Lung (tissue), 11 donors: ENCODE measurements at regions not wholly inside any gene's neighbourhood (a gene's known extent, or its start where the extent isn't known, plus 50 kb on each side); places are given as distances from the start of the nearest gene placed in this dataset.
"Not testable (repeated sequence)": the region's sequence is repeated elsewhere in the genome, so short reads cannot be mapped to it uniquely, and the experiment has no call there.

Experiments
- ATAC-seq: fragments of 200-7000 bp; cut with Tn5 transposase; one replicate; pipeline ENCODE4 v1.9.1; 2020; ENCODE audit warnings: moderate number of reproducible peaks; ENCODE audit not compliant: insufficient read depth, low FRiP score
- DNase-seq, 3 donors: peaks; one replicate each; pipeline ENCODE4 v3.0.0-alpha.2; 2013 to 2017
- H3K27ac ChIP-seq, 2 donors: one replicate each; pipeline ENCODE4 v1.5.1; 2013; ENCODE audit warnings: mild to moderate bottlenecking in 2 of 2, moderate library complexity in 2 of 2, control low read depth in 1 of 2, inconsistent platforms in 1 of 2, low read depth in 1 of 2, low read length in 1 of 2
- H3K27me3 ChIP-seq, 3 donors: one replicate each; pipeline ENCODE4 v1.5.1; 2013; ENCODE audit warnings: low read length in 2 of 3; ENCODE audit not compliant: control insufficient read depth in 3 of 3, insufficient read depth in 3 of 3
- H3K36me3 ChIP-seq, 4 donors: one replicate each; pipeline ENCODE4 v1.5.1; 2013; ENCODE audit warnings: low read length in 4 of 4, mild to moderate bottlenecking in 1 of 4, moderate library complexity in 1 of 4; ENCODE audit not compliant: control insufficient read depth in 4 of 4, insufficient read depth in 4 of 4
- H3K4me1 ChIP-seq, 5 donors: one replicate each; pipeline ENCODE4 v1.5.1; 2013; ENCODE audit warnings: low read length in 5 of 5, mild to moderate bottlenecking in 2 of 5, moderate library complexity in 1 of 5; ENCODE audit not compliant: control insufficient read depth in 5 of 5, insufficient read depth in 5 of 5
- H3K4me3 ChIP-seq: one replicate; pipeline ENCODE4 v1.5.1; 2013; ENCODE audit warnings: mild to moderate bottlenecking, control low read depth, moderate library complexity
- H3K9ac ChIP-seq, 2 donors: one replicate each; pipeline ENCODE4 v1.5.1; 2013; ENCODE audit warnings: low read length in 2 of 2, control low read depth in 1 of 2; ENCODE audit not compliant: insufficient read depth in 1 of 2
- H3K9me3 ChIP-seq, 4 donors: one replicate each; pipeline ENCODE4 v1.5.1; 2013; ENCODE audit warnings: low read length in 3 of 4, mild to moderate bottlenecking in 1 of 4, moderate library complexity in 1 of 4; ENCODE audit not compliant: control insufficient read depth in 4 of 4, insufficient read depth in 3 of 4
- WGBS, 2 donors: extraction: QIAGEN DNeasy Blood & Tissue Kit; methylation state at CpG; one replicate each; pipeline ENCODE4 v1.1.7; 2013; 5-methylcytosine and 5-hydroxymethylcytosine counted together
- TF ChIP-seq, protein P1 (sequence below): IDR thresholded peaks from 2 replicates; pipeline ENCODE4 v1.5.1; 2012; ENCODE audit warnings: mild to moderate bottlenecking; ENCODE audit errors: control extremely low read depth, extremely low read depth
- donor health status: control.
- donor health status: control.
- donor health status: Bipolar disorder and iron deficiency.
- donor health status: healthy.
- donor health status: DM: yes; HTN: yes; CAD: no.

DNA sequence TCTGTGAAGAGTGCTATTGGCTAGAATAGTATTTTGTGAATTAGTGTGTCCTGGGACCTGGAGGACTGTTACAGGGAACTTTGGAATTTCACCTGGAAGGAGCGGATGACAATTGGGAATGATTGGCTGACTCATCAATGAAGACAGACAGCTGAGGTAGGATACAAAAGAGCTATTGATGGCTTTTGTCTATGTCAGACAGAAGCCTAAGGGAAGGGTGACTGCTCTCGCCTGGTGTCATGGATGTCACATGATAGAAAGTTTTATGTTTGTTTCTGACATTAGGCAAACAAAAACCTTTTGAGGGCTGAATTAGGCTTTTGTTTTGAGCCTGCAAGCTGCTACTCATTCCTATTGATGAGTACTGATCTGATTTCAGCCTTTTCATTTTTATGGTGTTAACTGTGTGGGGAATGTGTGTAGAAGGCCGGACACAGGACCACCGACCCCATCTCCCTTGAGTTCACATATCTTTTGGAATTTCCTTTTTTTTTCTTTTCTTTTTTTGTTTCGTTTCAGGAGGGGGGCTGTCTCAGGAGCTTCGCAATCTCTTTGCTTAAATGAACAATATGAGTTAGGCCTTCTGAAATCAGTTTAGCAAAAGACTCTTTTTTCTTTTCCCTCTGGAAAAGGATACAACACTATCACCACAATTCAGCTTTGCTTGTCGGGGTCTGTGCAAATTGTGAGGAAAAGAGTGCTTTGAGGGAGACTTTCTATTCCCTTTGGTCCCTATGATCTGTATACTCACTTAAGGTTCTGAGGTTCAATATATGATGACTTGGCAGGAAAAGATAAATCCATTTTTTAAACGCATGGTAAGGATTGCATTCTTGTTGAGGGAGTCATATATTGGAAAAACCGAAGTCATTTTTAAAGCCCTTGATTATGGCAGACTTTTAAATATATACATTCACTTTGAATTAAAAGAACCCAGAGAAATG is 207.9 kb upstream of the FIGN start:
- WGBS, 2 donors, result 88 to 89% methylated on average over 9 of the region's 9 CpGs
- ATAC-seq, result no peak
- no peak overlapping the region for H3K9ac ChIP-seq

DNA sequence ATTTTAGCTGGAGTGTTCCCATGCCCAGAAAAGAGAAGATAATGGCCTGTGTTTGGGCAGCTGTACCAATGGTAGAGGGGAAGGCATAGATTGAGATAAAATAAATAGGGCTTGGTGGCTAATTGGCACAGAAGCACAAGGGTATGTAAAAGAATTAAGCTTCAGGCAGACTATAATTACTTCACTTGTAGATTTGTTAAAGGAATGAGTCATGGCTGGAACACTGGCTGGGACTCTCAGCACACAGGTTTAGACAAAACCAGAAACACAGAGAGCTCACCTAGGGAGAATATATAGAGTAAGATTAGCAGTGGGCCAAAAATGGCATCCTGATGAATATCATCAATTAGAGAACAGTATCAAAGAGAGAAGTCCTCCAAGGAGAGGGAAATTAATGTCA is 198.3 kb upstream of the FIGN start:
- Histone ChIP-seq H3K36me3 (no peaks in the 10 kb centered on the region), H3K4me3 (no peak overlapping the region)
- DNase-seq, result no peak

More for the DNA sequence above, 207.9 kb upstream of the FIGN start:
- Histone ChIP-seq H3K4me3 (no peak overlapping the region), H3K4me1 (no peaks in the 10 kb centered on the region), H3K36me3 (no peaks in the 10 kb centered on the region), H3K27ac (no peak overlapping the region), H3K9me3 (no peaks in the 10 kb centered on the region), H3K27me3 (no peaks in the 10 kb centered on the region)
- TF ChIP-seq, protein P1, sequence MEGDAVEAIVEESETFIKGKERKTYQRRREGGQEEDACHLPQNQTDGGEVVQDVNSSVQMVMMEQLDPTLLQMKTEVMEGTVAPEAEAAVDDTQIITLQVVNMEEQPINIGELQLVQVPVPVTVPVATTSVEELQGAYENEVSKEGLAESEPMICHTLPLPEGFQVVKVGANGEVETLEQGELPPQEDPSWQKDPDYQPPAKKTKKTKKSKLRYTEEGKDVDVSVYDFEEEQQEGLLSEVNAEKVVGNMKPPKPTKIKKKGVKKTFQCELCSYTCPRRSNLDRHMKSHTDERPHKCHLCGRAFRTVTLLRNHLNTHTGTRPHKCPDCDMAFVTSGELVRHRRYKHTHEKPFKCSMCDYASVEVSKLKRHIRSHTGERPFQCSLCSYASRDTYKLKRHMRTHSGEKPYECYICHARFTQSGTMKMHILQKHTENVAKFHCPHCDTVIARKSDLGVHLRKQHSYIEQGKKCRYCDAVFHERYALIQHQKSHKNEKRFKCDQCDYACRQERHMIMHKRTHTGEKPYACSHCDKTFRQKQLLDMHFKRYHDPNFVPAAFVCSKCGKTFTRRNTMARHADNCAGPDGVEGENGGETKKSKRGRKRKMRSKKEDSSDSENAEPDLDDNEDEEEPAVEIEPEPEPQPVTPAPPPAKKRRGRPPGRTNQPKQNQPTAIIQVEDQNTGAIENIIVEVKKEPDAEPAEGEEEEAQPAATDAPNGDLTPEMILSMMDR, result no peak
- no peak for DNase-seq

DNA sequence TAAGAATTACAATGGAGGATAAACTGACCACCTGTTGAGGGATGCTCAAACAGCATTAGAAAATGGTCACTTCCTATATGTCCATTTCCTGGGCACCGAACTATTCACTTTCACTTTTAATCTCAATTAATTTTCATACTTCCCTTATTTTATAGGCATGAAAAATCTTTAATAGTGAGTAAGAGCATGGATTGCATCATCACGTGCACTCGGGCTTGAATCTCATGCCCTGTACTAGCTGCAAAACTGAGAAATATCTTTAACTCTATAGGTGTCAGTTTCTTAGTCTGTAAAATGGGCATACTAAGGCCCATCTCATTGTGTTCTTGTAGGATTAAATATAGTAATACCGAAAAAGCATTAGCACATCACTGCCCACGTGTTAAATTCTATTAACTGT is 183.9 kb upstream of the FIGN start:
- DNase-seq (no peak), ATAC-seq (no peak)
- H3K9ac ChIP-seq, result no peak overlapping the region
- H3K27me3 ChIP-seq, result no peaks in the 10 kb centered on the region
- 72 to 80% methylated on average over 5 of the region's 5 CpGs for WGBS, 2 donors
- no peak overlapping the region for H3K27ac ChIP-seq
- no peak overlapping the region for H3K4me3 ChIP-seq
- no peaks in the 10 kb centered on the region for H3K9me3 ChIP-seq
- H3K4me1 ChIP-seq, result no peaks in the 10 kb centered on the region
- no peaks in the 10 kb centered on the region for H3K36me3 ChIP-seq
- TF ChIP-seq, protein P1, result no peak

More for the DNA sequence above, 198.3 kb upstream of the FIGN start:
- no peaks in the 10 kb centered on the region for H3K9me3 ChIP-seq
- no peaks in the 10 kb centered on the region for H3K27me3 ChIP-seq
- H3K9ac ChIP-seq, result no peak overlapping the region
- no peak overlapping the region for H3K27ac ChIP-seq
- ATAC-seq, result no peak
- TF ChIP-seq, protein P1, result no peak
- no peaks in the 10 kb centered on the region for H3K4me1 ChIP-seq

DNA sequence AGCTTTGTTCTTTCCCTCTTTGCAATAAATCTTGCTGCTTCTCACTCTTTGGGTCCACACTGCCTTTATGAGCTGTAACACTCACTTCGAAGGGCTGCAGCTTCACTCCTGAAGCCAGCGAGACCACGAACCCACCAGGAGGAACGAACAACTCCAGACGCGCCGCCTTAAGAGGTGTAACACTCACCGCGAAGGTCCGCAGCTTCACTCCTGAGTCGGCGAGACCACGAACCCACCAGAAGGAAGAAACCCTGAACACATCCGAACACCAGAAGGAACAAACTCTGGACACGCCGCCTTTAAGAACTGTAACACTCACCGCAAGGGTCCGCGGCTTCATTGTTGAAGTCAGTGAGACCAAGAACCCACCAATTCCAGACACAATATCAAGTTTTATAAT is 178.7 kb upstream of the FIGN start:
- not testable (repeated sequence) for H3K36me3 ChIP-seq, ATAC-seq
- 95 to 98% methylated on average over 19 of the region's 19 CpGs for WGBS, 2 donors

DNA sequence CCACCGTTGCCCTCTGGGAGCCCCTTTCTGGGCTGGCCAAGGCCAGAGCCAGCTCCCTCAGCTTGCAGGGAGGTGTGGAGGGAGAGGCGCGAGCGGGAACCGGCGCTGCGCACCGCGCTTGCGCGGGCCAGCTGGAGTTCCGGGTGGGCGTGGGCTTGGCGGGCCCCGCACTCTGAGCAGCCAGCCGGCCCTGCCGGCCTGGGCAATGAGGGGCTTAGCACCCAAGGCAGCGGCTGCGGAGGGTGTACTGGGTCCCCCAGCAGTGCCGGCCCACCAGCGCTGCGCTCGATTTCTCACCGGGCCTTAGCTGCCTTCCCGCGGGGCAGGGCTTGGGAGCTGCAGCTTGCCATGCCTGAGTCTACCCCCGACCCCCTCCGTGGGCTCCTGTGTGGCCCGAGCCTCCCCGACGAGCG is 177.7 kb upstream of the FIGN start:
- peak in 1 of 3 donors; percentile 1 for DNase-seq
- ATAC-seq, H3K9ac ChIP-seq, H3K27ac ChIP-seq, H3K9me3 ChIP-seq, H3K4me1 ChIP-seq, H3K36me3 ChIP-seq, H3K27me3 ChIP-seq, H3K4me3 ChIP-seq: not testable (repeated sequence)
- 79% methylated on average over 31 to 32 of the region's 32 CpGs for WGBS, 2 donors

More for the DNA sequence above, 178.7 kb upstream of the FIGN start:
- H3K27ac ChIP-seq, DNase-seq, H3K4me1 ChIP-seq, H3K9me3 ChIP-seq, H3K9ac ChIP-seq, H3K4me3 ChIP-seq, H3K27me3 ChIP-seq: not testable (repeated sequence)
